NK-92 treated with Interleukin-12 subunit alpha and Interleukin-12 subunit beta, amount 100 ng/mL, for 24 hours (cell line): ENCODE measurements at regions not wholly inside any gene's neighbourhood (a gene's known extent, or its start where the extent isn't known, plus 50 kb on each side); places are given as distances from the start of the nearest gene placed in this dataset.
"Not testable (repeated sequence)": the region's sequence is repeated elsewhere in the genome, so short reads cannot be mapped to it uniquely, and the experiment has no call there.

Experiments
- DNase-seq: peaks from one replicate; lab custom pipeline; 2025; lab: John Stamatoyannopoulos, UW

DNA sequence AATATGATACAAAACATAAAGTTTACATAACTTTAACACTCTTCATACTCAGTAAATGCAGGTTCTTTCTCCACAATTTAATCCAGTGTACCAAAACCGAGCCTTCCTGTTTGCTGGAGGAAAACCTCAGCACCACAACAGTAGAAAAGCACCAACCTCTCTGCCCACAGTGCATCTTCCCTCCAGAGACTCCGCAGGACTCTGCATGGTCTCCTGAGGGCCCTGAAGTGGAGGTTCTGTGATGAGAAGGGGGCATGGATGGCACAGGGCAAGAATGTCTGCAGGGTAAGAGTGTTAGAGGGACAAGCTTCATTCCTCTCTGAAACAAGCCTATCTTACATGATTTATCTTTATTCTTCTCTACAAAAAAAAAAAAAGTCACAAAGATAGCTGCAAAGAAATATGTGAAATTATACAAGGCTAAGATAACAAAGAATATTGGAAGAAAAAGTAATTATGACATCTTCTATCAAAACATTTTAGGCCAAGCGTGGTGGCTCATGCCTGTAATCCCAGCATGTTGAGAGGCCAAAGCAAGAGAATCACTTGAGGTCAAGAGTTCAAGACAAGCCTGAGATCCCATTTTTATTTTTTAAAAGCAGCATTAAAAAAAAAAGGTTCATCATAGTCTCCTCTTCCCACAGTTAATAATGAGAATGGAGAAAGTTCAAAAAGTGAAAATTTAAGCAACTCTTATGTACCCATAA is 102.0 kb downstream of the VPREB1 start:
- no peak for DNase-seq

DNA sequence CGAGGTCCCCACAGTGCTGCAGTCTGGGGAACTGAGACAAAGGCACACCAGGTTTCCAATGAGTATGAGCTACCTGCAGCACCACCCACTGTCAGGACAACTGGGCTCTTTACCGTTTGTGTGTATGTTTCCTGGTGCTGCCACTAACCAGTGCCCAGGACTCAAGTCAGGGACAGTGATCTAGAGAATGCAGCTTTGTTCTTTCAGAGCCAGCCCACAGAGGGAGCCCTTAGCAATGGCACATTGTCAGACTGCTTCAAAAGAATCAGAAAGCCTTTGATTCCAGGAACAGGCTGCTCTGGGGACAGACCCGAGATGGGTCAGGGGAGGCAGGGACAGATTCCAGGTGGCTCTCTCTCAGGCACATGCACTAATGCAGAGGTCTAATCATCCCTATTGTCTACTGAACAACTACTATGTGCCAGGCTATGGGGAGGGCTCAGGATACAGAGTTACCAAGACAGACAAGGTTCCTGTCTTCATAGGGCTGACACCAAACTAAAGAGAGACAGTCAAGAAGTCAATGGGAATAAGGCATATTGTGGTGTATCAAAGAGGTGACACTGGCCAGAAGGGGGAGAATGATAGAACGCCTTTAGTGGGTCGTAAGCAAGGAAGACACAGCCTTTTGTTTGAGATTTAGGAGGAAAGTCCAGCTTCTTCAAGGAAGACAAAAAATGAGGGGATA is 103.7 kb downstream of the VPREB1 start:
- no peak for DNase-seq

DNA sequence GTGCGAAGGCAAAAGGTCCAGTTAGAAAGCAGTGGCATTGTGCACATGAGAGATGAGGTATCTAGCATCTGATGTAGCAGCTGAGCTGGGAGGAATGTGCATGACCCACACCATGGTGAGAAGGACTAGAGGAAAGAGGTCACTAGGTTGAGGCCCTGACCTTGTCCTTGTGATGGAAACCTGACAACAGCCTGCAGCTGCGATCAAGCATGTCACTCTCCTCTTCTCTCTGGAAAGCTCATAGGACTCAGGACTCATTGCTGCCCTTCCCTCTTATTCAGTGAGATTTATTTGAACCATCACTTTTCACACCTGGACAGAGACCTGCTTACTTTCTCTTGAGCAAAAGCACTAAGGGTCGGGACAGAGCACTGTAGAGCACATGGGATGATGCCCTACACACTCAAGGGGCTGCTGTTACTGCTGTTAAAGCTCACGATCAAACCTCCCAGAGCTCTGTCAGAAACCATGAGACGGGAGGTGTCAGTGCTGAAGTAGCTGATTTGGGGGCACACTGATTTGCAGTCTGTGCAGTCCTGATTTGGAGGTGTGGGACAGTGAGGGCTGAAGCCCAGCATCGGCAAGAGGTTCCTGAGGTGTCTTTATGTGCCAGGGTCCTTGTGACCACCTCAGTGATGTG is 104.3 kb downstream of the VPREB1 start:
- no peak for DNase-seq

DNA sequence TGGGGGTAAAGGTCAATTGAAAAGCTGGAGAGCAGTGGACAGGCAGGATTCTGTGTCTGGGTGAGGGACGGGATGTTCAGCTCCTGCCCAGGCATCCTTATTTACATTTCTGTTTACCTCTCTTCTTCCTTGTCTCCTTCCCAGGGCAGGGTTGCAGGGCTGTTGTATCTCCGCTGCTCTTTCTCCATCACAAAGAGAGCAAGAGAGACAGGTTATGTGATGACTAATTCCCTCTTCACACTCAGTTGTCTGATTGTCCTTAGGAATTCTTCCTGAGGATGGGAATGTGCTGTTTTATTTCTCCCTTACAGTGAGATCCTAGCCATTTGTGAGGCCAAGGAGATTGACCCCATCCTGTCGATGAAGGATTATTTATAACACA is 104.9 kb downstream of the VPREB1 start:
- DNase-seq = no peak

DNA sequence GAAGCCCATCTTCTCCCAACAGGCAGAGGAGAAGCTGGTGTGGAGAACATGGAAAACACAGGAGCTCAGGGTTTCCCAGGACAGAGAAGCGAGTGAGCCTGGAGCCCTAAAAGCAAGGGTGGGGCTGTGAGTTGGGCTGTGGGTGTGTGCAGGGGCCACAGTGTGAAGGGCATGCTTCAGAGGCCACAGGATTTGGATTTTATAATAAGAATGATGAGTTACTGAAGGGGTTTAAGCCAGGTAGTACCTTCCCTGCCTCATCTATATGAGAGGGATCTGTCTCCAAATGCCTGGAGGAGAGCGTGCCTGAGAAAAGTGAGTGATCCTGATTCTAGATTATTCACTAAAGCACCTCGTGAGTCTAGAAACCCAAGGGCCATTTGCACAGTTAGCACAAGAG is 106.8 kb downstream of the VPREB1 start:
- DNase-seq = no peak

DNA sequence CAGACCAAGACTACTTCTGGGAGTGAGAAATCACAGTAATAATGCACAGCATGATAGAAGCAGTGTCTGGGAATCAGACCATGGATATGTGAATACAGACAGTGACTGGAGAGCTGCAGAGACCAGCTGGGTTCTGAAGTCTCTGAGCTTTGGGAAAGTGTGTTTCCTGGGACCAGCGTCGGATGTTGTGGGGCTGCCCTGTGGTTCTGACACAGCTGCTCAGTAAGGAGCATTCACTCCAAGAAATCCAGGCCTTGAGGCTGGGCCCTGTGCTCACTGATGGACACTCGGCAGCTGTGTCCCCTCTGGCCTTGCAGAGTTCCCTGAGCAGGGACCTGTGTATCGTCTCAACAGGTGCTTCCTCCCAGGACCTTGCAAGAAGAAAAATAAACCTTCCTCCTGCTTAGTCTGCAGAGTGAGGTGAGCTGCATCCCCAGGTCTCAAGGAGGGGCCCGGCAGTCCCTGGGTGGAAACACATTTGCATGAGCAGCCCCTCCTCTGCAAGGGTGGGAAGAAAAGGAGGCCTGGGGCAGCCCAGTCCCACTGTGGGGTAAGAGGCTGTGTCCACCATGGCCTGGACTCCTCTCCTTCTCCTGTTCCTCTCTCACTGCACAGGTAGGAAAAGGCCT is 107.9 kb downstream of the VPREB1 start:
- DNase-seq = no peak

DNA sequence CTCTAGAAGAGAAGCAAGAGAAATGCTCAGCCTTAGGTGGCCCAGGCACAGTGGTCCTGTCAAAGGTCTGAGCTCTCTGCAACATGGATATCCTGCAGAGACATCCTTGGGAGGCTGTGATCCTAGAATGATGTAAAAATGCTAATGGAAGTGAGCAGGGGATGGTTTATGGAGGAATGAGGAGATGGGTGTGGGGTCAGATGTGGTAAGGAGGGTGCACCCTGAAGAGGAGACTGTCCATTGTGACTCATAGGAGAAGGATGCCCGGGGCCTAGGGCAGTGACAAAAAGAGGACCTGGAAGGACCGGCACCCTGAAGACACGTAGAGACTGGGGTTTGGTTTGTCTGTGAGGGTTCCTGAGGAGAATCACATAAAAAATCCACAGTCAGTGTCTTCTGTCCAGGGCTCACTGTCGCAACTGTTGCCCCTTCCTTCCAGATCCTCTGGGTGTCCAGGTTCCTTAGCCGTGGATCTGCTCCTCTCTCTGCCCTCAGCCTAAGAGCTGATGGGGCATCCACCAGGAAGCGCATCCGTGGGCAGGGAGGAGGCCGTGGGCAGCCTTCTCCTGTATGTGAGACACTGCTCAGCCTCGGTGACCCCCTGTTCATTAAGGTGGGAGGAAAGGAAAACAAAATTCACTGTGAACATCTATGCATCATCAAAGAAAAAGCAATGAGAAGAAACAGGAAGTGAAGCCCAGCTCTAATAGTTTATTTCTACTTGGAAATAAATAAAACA is 110.7 kb downstream of the VPREB1 start:
- DNase-seq = no peak

DNA sequence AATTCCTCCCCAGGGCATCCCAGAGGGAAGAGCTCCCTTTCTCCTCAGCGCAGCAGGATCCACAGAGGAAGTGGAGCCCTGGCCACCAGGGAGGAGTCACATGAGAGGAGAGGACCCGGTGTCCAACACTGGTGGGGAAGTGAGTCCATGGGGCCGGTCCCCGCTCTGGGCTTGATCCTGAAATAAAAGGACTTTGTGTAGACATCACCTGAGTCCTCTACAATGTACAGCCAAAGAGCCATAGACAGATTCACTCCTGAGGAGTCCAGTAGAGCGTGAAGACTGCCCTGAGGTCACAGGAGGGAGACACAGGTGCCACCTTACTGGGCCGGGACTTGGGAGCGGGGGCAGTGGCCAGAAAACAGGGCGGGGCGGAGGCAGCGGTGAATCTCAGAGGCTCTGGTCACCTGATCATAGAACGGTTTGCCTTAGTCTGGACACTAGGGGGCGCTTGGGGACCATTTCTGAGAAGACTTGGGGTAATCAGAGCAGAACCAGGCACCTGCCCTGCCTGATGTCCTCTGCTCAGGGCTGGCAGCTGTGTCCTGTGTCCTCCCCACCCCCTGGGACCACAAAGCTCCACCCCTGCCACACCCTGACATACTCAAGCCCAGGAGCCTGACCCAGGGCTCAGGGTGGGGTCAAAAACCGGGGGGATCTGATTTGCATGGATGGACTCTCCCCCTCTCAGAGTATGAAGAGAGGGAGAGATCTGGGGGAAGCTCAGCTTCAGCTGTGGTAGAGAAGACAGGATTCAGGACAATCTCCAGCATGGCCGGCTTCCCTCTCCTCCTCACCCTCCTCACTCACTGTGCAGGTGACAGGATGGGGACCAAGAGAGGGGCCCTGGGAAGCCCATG is 112.7 kb downstream of the VPREB1 start:
- peak; percentile 48 for DNase-seq

DNA sequence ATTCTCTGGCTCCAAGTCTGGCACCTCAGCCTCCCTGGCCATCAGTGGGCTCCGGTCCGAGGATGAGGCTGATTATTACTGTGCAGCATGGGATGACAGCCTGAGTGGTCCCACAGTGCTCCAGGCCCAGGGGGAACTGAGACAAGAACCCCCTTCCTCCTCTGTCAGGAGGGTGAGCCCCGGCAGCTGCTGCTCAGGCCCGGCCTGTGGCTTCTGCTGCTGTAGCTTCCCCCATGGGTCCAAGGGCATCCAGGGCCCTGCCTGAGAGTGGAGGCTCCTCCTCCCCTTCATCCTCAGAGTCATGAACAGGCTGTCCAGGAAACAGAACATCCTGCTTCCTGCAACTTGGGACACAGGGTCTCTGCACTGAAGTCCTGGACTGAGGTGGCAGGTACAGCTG is 113.6 kb downstream of the VPREB1 start:
- DNase-seq = no peak

DNA sequence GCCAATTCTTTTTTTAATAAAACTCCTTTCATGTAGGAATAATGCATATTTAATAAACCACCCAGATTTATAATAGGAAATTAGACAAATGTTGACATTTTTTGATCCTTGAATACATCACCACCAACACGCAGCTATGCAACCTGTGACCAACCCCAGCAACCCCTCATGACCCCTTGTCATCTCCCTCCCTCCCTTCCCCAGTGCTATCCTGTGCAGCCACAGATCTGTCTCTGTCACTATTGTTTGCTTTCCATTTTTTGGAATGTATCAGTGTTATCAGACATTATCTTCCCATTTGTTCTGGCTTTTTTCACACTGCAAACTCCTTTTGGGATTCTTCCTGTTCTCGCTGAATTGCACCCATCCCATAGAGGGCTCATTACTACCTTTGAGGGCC is 114.1 kb downstream of the VPREB1 start:
- DNase-seq = no peak

DNA sequence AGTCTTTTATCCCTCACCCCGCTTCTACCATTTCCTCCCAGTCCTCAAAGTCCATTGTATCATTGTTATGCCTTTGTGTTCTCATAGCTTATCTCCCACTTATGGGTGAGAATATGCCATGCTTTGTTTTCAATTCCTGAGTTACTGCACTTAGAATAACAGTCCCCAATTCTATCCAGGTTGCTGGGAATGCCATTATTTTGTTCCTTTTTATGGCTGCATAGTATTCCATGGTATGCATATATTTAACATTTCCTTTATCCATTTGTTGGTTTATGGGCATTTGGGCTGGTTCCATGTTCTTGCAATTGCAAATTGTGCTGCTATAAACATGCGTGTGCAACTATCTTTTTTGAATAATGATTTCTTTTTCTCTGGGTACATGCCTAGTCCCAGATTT is 114.9 kb downstream of the VPREB1 start:
- DNase-seq = no peak

DNA sequence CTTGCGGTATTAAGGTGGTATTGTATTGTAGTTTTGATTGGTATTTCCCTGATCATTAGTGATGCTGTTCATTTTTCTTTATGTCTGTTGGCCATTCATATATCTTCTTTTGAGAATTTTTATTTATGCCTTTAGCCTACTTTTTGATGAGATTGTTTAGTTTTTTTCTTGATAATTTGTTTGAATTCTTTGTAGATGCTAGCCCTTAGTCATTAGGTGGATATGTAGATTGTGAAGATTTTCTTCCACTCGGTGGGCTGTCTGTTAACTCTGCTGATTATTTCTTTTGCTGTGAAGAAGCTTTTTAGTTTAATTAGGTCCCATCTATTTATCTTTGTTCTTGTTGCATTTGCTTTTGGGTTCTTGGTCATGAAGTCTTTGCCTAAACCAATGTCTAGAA is 115.4 kb downstream of the VPREB1 start:
- no peak for DNase-seq

DNA sequence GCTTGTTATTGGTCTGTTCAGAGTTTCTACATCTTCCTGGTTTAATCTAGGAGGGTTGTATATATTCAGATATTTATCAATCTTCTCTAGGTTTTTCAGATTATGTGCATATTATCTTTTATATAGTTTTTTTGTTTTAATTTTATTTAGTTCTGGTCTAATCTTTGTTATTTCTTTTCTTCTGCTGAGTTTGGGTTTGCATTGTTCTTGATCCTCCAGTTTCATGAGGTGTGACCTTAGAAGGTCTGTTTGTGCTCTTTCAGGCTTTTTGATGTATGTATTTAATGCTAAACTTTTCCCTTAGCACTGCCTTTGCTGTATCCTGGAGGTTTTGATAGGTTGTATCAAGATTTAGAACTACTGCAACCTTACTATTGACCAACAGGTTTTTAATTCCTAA is 117.7 kb downstream of the VPREB1 start:
- DNase-seq = no peak

DNA sequence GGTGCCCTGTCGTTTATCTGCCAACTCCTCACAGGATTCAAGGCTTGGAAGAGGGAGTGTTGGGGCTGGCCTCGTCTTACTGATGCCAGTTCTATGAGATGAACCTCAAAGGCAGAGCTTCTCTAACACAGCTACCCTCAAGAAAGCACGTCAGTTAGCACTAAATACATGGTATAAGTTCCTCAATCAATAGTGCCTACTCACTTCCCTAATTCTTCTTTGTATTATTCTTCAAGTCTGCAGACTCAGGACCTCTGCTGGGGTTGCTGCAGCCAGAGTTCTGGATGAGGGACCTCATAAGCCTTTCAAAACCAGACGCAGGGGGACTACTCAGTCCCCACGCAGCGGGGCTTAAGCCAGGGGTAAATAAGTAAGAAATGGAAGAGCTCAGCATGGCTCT is 118.3 kb downstream of the VPREB1 start:
- DNase-seq = no peak

DNA sequence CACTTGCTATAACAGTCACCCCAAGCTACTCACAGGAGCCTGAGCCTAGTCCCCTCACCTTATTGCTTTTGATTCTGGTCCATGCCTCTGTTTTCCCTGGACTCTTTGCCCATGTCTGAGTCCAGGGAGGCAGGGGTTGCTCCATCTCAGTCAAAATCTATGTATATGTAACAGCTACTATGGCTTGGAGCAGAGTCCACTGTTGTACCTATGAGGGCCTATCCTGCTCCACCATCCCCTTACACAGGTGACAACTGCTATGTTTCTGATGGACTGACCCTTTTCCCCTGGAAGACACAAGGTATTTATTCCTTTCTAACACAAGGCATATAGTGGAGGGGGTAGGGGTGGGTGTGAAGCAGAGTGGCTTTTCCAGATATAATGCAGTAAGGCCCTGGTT is 119.6 kb downstream of the VPREB1 start:
- DNase-seq = no peak

DNA sequence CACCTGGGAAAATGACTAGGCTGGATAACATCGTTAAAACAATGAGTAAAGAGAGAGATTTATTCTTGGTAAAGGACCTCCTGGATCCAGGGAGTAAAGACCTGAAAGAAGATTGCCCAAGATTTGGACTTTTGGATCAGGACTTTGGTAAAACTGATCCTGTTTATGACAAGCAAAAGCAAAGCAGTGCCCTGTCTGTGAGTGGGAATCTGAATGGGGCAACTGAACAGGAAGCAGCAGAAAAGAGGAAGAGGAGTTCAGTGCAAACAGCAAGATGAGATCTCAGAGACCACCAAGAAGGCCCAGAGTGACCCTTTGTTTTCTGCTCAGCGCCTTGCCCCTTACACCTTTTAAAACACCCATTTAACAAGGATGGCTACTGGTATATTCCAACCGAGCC is 122.0 kb downstream of the VPREB1 start:
- DNase-seq = no peak

DNA sequence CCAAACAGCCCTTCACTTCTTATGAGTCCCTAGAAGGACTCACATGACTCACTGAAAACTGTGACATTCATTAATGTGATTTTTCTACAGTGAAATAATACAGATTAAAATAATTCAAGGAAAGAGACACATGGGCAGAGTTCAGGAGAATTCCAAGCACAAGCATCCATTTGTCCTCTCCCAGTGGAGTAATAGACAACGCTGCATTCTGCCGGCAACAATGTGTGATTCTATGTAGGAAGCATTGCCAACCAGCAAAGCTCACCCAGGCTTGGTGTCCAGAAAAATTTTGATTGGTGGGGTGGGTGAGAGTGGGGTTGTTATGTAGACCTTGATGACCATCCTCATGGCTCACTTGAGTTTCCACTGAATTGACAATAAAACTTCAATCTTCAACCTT is 123.9 kb downstream of the VPREB1 start:
- no peak for DNase-seq

DNA sequence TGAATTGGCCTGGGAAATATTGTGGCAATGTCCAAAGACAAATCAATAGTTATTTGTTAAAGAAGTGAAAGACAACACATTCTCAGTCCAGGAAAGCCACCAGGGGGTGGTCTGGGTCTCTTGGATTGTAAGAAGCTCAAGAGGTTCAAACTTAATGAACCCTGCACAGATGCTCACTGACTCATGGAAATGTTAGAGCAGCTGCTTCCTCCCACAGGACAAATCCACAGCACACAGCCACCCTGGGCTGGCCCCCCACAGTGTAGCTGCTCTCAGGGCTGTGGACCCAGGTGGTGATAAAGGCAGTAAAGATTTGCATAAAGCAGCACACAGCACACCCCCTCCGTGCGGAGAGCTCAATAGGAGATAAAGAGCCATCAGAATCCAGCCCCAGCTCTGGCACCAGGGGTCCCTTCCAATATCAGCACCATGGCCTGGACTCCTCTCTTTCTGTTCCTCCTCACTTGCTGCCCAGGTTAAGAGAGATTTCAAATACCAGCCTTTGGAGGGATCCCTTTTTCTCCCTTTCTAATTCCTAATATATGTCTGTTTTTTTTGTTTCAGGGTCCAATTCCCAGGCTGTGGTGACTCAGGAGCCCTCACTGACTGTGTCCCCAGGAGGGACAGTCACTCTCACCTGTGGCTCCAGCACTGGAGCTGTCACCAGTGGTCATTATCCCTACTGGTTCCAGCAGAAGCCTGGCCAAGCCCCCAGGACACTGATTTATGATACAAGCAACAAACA is 124.8 kb downstream of the VPREB1 start:
- DNase-seq = not testable (repeated sequence)

DNA sequence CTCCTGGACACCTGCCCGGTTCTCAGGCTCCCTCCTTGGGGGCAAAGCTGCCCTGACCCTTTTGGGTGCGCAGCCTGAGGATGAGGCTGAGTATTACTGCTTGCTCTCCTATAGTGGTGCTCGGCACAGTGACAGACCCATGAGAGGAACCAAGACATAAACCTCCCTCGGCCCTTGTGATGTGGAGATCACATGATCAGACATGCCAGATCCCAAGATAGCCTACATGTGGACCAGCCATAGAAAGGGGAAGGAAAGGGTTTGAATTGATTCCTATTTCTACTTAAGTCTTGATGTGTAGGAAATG is 125.3 kb downstream of the VPREB1 start:
- DNase-seq = no peak

DNA sequence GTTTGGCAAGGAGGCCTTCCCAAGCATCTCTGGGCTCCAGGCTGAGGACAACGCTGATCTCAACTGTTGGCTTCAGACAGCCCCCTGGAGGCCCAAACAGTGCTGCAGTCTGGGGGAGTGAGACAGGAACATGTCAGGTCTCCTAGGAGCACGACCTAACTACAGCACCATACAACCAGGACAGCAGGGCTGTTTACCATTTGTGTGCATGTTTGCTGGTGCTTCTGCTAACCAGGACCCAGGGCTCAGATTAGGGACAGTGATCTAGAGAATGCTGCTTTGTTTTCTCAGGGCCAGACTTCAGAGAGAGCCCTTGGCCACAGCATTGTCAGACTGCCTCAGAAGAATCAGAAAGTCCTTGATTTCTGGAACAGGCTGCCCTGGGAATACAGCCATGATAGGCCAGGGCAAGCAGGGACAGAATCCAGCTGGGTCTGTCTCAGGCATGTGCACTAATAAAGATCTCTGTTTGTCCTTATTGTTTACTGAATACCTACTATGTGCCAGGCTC is 126.5 kb downstream of the VPREB1 start:
- no peak for DNase-seq

DNA sequence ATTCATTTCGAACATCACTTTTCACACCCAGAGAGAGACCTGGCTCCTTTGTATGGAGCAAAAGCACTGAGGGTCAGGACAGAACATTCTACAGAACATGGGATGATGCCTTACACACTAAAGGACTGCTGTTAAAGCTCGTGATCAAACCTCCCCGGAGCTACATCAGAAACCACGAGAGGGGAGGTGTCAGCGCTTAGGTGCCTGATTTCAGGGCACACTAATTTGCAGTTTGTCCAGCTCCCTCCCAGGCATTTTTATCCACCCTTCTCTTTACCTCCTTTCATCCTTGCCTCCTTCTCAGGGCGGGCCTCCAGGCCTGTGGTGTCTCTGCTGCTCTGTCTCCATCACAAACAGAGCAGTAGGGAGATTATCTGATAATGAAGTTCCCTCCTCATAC is 127.5 kb downstream of the VPREB1 start:
- DNase-seq = no peak
